ENCODE measurements at regions not wholly inside any gene's neighbourhood (a gene's known extent, or its start where the extent isn't known, plus 50 kb on each side); places are given as distances from the start of the nearest gene placed in this dataset.

GRCh38 chr5:138631096-138631928 lies 56.1 kb upstream of the HSPA9 start:
- TF ChIP-seq CTCF (IDR thresholded peaks at IDR 0.05) = no peak
- Histone ChIP-seq H3K9me3 (no peaks in the 10 kb centered on the region), H3K4me1 (ENCODE audit: control insufficient read depth in 1 of 2, insufficient read depth in 1 of 2, low read depth in 1 of 2, low read length in 1 of 2) (no peaks in the 10 kb centered on the region), H3K27me3 (no peaks in the 10 kb centered on the region), H3K36me3 (no peaks in the 10 kb centered on the region), H3K27ac (no peak overlapping the region), H3K4me3 (ENCODE audit: low read depth in 1 of 2, low read length in 1 of 2) (no peak overlapping the region)

GRCh38 chr5:138629392-138629791 lies 54.2 kb upstream of the HSPA9 start:
- Histone ChIP-seq H3K36me3 (no peaks in the 10 kb centered on the region), H3K27ac (no peak overlapping the region), H3K9me3 (no peaks in the 10 kb centered on the region), H3K4me3 (ENCODE audit: low read depth in 1 of 2, low read length in 1 of 2) (no peak overlapping the region), H3K27me3 (no peaks in the 10 kb centered on the region), H3K4me1 (ENCODE audit: control insufficient read depth in 1 of 2, insufficient read depth in 1 of 2, low read depth in 1 of 2, low read length in 1 of 2) (no peaks in the 10 kb centered on the region)
- no peak for TF ChIP-seq CTCF (IDR thresholded peaks at IDR 0.05)

GRCh38 chr5:138626333-138626944 lies 51.2 kb upstream of the HSPA9 start:
- H3K27ac ChIP-seq = no peak overlapping the region
- no peaks in the 10 kb centered on the region for H3K4me1 ChIP-seq (ENCODE audit: control insufficient read depth in 1 of 2, insufficient read depth in 1 of 2, low read depth in 1 of 2, low read length in 1 of 2)
- no peaks in the 10 kb centered on the region for H3K9me3 ChIP-seq
- H3K27me3 ChIP-seq = peaks cover 19% of the 10 kb centered on the region
- no peak overlapping the region for H3K4me3 ChIP-seq (ENCODE audit: low read depth in 1 of 2, low read length in 1 of 2)
- no peak for TF ChIP-seq CTCF (IDR thresholded peaks at IDR 0.05)
- H3K36me3 ChIP-seq = no peaks in the 10 kb centered on the region

- Histone ChIP-seq H3K36me3 (no peaks in the 10 kb centered on the region), H3K4me1 (ENCODE audit: control insufficient read depth in 1 of 2, insufficient read depth in 1 of 2, low read depth in 1 of 2, low read length in 1 of 2) (no peaks in the 10 kb centered on the region), H3K27ac (no peak overlapping the region), H3K27me3 (peaks cover 24% of the 10 kb centered on the region), H3K9me3 (no peaks in the 10 kb centered on the region), H3K4me3 (ENCODE audit: low read depth in 1 of 2, low read length in 1 of 2) (no peak overlapping the region)
- TF ChIP-seq CTCF (IDR thresholded peaks at IDR 0.05) = no peak
Measured at GRCh38 chr5:138625134-138625533, 49.9 kb upstream of the HSPA9 start.
